GM13977 (cell line): ENCODE measurements at regions not wholly inside any gene's neighbourhood (a gene's known extent, or its start where the extent isn't known, plus 50 kb on each side); places are given as distances from the start of the nearest gene placed in this dataset.

Source experiments
- DNase-seq: peaks from one replicate; pipeline ENCODE4 v3.0.0; 2012; ENCODE audit warnings: low spot score
- in situ Hi-C: fragments of 300-500 bp; cut with MboI; formaldehyde crosslinking; loops from one replicate; pipeline ENCODE4 v1.12.0; 2022; ENCODE audit warnings: low sequenced_read_pairs, low pct_unique_long_range_greater_than_20kb, mixed read lengths, inconsistent platforms; ENCODE audit not compliant: unreplicated experiment
- TF ChIP-seq, protein P1 (sequence below): IDR thresholded peaks from 2 replicates; pipeline ENCODE4 v1.5.1; 2012; ENCODE audit warnings: mild to moderate bottlenecking, control low read depth; ENCODE audit not compliant: insufficient read depth; ENCODE audit errors: extremely low read depth, missing control alignments

DNA sequence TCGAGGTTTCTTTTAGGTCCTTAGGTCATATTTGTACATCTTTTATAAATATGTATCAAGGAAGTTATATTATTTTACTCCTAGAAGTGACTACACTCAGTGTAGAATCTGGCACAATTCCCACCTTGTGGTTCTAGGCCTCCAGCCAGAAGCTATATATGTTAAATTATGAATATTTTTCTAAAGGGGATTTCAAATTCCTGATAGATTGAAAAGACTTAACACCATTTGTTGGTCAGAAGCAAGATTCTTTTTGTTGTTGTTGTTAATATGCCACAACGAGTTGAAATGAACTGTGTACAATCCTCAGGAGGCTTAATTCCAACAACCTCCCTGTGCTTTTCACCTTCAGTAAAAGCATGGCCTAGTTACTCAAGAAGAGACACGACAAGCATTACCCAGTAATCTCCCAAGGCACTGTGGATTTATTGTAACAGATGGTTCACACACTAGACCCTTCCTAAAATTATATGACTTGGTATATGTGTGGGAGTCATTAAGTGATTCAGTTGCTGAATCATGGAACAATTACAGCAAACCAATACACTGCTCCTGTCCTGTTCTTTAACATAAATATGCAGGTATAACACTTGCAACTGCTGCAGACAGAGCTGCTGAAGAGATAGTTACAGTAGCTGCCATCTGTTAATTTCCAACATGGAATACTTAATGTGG, 964.4 kb upstream of the GOT2 start:
- TF ChIP-seq, protein P1, sequence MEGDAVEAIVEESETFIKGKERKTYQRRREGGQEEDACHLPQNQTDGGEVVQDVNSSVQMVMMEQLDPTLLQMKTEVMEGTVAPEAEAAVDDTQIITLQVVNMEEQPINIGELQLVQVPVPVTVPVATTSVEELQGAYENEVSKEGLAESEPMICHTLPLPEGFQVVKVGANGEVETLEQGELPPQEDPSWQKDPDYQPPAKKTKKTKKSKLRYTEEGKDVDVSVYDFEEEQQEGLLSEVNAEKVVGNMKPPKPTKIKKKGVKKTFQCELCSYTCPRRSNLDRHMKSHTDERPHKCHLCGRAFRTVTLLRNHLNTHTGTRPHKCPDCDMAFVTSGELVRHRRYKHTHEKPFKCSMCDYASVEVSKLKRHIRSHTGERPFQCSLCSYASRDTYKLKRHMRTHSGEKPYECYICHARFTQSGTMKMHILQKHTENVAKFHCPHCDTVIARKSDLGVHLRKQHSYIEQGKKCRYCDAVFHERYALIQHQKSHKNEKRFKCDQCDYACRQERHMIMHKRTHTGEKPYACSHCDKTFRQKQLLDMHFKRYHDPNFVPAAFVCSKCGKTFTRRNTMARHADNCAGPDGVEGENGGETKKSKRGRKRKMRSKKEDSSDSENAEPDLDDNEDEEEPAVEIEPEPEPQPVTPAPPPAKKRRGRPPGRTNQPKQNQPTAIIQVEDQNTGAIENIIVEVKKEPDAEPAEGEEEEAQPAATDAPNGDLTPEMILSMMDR, result no peak
- in situ Hi-C loops, result no loop called here
- DNase-seq, result no peak

GRCh38 chr16:59697761-59698160, 963.6 kb upstream of the GOT2 start:
- in situ Hi-C loops, result no loop called here
- TF ChIP-seq, protein P1, result no peak
- DNase-seq, result no peak

DNA sequence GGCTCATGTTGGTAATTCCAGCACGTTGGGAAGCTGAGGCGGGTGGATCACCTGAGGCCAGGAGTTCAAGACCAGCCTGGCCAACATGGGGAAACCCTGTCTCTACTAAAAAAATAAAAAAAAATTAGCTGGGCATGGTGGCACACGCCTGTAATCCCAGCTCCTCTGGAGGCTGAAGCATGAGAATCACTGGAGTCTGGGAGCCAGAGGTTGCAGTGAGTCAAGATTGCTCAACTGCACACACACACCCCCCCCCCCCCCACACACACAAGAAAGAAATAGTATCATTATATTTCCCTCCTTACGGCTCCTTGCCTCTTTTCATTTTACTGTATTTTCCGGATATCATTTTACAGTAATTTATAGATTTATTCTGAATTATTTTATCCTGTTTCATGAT, 963.1 kb upstream of the GOT2 start:
- TF ChIP-seq, protein P1, result no peak
- in situ Hi-C loops, result no loop called here

DNA sequence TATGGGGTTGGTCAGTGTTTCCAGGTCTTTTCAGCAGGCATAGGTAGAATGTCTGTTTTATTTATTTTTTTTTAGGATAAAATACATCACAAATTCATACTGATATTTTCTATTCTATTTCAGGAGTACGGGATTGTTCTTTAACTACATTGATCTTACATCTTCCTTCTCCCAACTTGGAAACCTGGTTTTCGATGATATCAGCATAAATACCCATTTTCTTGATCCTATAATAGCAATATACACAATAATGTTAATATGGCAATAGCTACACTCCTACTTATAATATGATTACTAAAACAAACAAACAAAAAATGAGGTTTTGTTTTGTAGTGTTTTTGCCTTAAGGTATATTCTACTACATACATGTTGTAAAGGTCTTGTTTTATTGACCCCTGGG, 962.4 kb upstream of the GOT2 start:
- TF ChIP-seq, protein P1, result no peak
- no peak for DNase-seq
- in situ Hi-C loops, result no loop called here

More for the DNA sequence above, 963.1 kb upstream of the GOT2 start:
- no peak for DNase-seq

GRCh38 chr16:59690216-59690615, 956.1 kb upstream of the GOT2 start:
- DNase-seq, result no peak
- TF ChIP-seq, protein P1, result no peak
- in situ Hi-C loops, result no loop called here

GRCh38 chr16:59688006-59688405, 953.9 kb upstream of the GOT2 start:
- in situ Hi-C loops, result no loop called here
- no peak for DNase-seq
- TF ChIP-seq, protein P1, result no peak
